HCT116 (cell line): ENCODE measurements at regions not wholly inside any gene's neighbourhood (a gene's known extent, or its start where the extent isn't known, plus 50 kb on each side); places are given as distances from the start of the nearest gene placed in this dataset.

Source experiments
- ATAC-seq: fragments of 200-7000 bp; cut with Tn5 transposase; 2 replicates; pipeline ENCODE4 v1.9.1; 2020; ENCODE audit warnings: mild to moderate bottlenecking, moderate library complexity
- BruUV-seq: library from RNA; stranded (reverse); fragments of 400-500 nt; replicated peaks from 2 replicates; lab custom pipeline; 2021; lab: Mats Ljungman, UMichigan
- CTCF ChIA-PET: fragments of 300-600 bp; sonication (Branson Sonifier 250); formaldehyde crosslinking; loops from one replicate; lab custom pipeline; 2021; ENCODE audit warnings: antibody characterized with exemption; lab: Charles Lee
- POLR2A ChIA-PET: fragments of 300-600, 350-600 bp; sonication (Branson Sonifier 250); formaldehyde crosslinking; loops from one replicate; lab custom pipeline; 2021; ENCODE audit warnings: antibody characterized with exemption; lab: Charles Lee
- RAD21 ChIA-PET, 2 experiments: fragments of 300-600 bp; sonication (Branson Sonifier 250); formaldehyde crosslinking; loops; one replicate each; lab custom pipeline; 2023; ENCODE audit warnings: low total read pairs in 2 of 2; ENCODE audit not compliant: uncharacterized antibody in 2 of 2, unreplicated experiment in 2 of 2, low non-redundant PET in 1 of 2; lab: Charles Lee
- DNase-seq: peaks from one replicate; pipeline ENCODE4 v3.0.0-alpha.2; 2010; ENCODE audit warnings: low read depth, low spot score
- H2AFZ ChIP-seq: fragments of 200-600 bp; shearing (Covaris generic), sonication (generic); 2 replicates; pipeline ENCODE4 v1.6.1; 2017; ENCODE audit warnings: low read depth, mixed run types, mixed read lengths, antibody characterized with exemption, low read length; ENCODE audit not compliant: poor library complexity, severe bottlenecking
- H3K27ac ChIP-seq: 2 replicates; pipeline ENCODE4 v1.5.1; 2012; ENCODE audit warnings: low read depth, low read length
- H3K27me3 ChIP-seq: fragments of 200-600 bp; sonication (generic); 2 replicates; pipeline ENCODE4 v1.6.1; 2016; ENCODE audit warnings: mixed run types, low read length, mixed read lengths; ENCODE audit not compliant: insufficient read depth
- H3K36me3 ChIP-seq, 2 experiments: fragments of 200-500 bp in 1 of 2; fragments of 200-600 bp in 1 of 2; sonication (Bioruptor generic) in 1 of 2; sonication (generic) in 1 of 2; 2 replicates each; pipeline versions ENCODE4 v1.5.1 to v1.6.1; 2014 to 2016; ENCODE audit warnings: low read length in 2 of 2, inconsistent platforms in 1 of 2, mixed read lengths in 1 of 2, mixed run types in 1 of 2; ENCODE audit not compliant: insufficient read depth in 2 of 2, control insufficient read depth in 1 of 2
- H3K4me1 ChIP-seq, 2 experiments: fragments of 200-600 bp in 1 of 2; sonication (generic) in 1 of 2; 2 replicates each; pipeline versions ENCODE4 v1.5.1 to v1.6.1; 2012 to 2017; ENCODE audit warnings: low read length in 2 of 2, inconsistent platforms in 1 of 2, mild to moderate bottlenecking in 1 of 2, mixed read lengths in 1 of 2, mixed run types in 1 of 2, moderate library complexity in 1 of 2; ENCODE audit not compliant: insufficient read depth in 2 of 2, control insufficient read depth in 1 of 2
- H3K4me2 ChIP-seq: fragments of 200-600 bp; sonication (generic); 2 replicates; pipeline ENCODE4 v1.6.1; 2017; ENCODE audit warnings: mixed run types, low read length, mixed read lengths
- H3K4me3 ChIP-seq, 2 experiments: fragments of 200-600 bp in 1 of 2; sonication (generic) in 1 of 2; replicated peaks in 1 of 2; 2 replicates each; pipeline ENCODE4 v1.5.1; 2011 to 2016; ENCODE audit warnings: low read length in 2 of 2, control low read depth in 1 of 2, low read depth in 1 of 2, mild to moderate bottlenecking in 1 of 2, mixed read lengths in 1 of 2, mixed run types in 1 of 2
- H3K79me2 ChIP-seq: fragments of 200-600 bp; sonication (generic); 2 replicates; pipeline ENCODE4 v1.6.1; 2017; ENCODE audit warnings: mild to moderate bottlenecking, mixed run types, low read length, moderate library complexity, mixed read lengths; ENCODE audit not compliant: insufficient read depth
- H3K9ac ChIP-seq: fragments of 200-600 bp; sonication (generic); 2 replicates; pipeline ENCODE4 v1.6.1; 2016; ENCODE audit warnings: low read length, mixed read lengths
- H3K9me2 ChIP-seq: fragments of 200-600 bp; sonication (generic), shearing (Covaris generic); 2 replicates; pipeline ENCODE4 v1.6.1; 2017; ENCODE audit warnings: mixed run types, mild to moderate bottlenecking, moderate library complexity; ENCODE audit not compliant: insufficient read depth
- H3K9me3 ChIP-seq, 2 experiments: fragments of 200-500 bp in 1 of 2; fragments of 200-600 bp in 1 of 2; sonication (Bioruptor generic) in 1 of 2; sonication (generic) in 1 of 2; 2 replicates each; pipeline ENCODE4 v1.6.1; 2014 to 2017; ENCODE audit warnings: low read length in 2 of 2, mixed read lengths in 2 of 2, inconsistent platforms in 1 of 2, low read depth in 1 of 2, mild to moderate bottlenecking in 1 of 2, mixed run types in 1 of 2, moderate library complexity in 1 of 2; ENCODE audit not compliant: control insufficient read depth in 1 of 2, insufficient read depth in 1 of 2
- H4K20me1 ChIP-seq: fragments of 200-600 bp; sonication (generic), shearing (Covaris generic); 2 replicates; pipeline ENCODE4 v1.6.1; 2017; ENCODE audit warnings: mixed run types, mild to moderate bottlenecking, moderate library complexity; ENCODE audit not compliant: insufficient read depth
- ATF3 ChIP-seq: IDR thresholded peaks from 2 replicates; pipeline ENCODE4 v1.6.1; 2012
- CBX3 ChIP-seq: IDR thresholded peaks from 2 replicates; pipeline ENCODE4 v1.6.1; 2012; ENCODE audit warnings: low read depth
- EGR1 ChIP-seq: IDR thresholded peaks from 2 replicates; pipeline ENCODE4 v1.6.1; 2012; ENCODE audit warnings: low read depth
- ELF1 ChIP-seq: IDR thresholded peaks from 2 replicates; pipeline ENCODE4 v1.6.1; 2012; ENCODE audit warnings: low read depth, borderline replicate concordance
- EZH2phosphoT487 ChIP-seq: fragments of 200-600 bp; IDR thresholded peaks from 2 replicates; pipeline ENCODE4 v1.6.1; 2018; ENCODE audit warnings: antibody characterized with exemption, borderline replicate concordance
- POLR2A ChIP-seq: IDR thresholded peaks from 2 replicates; pipeline ENCODE4 v1.7.0; 2011; ENCODE audit warnings: borderline replicate concordance; ENCODE audit not compliant: insufficient read depth, insufficient read length; ENCODE audit errors: extremely low read depth
- POLR2AphosphoS5 ChIP-seq: IDR thresholded peaks from 2 replicates; pipeline ENCODE4 v1.6.1; 2011; ENCODE audit warnings: mild to moderate bottlenecking, low read depth, low read length, moderate library complexity
- RAD21 ChIP-seq: IDR thresholded peaks from 2 replicates; pipeline ENCODE4 v1.6.1; 2012; ENCODE audit warnings: low read depth, mild to moderate bottlenecking
- SP1 ChIP-seq: IDR thresholded peaks from 2 replicates; pipeline ENCODE4 v1.6.1; 2012; ENCODE audit warnings: low read depth
- SRF ChIP-seq: IDR thresholded peaks from 2 replicates; pipeline ENCODE4 v1.6.1; 2012; ENCODE audit warnings: low read depth
- TCF7L2 ChIP-seq: IDR thresholded peaks from 2 replicates; pipeline ENCODE4 v1.7.0; 2011; ENCODE audit warnings: borderline replicate concordance, inconsistent platforms; ENCODE audit not compliant: insufficient read depth, insufficient read length; ENCODE audit errors: extremely low read depth
- ZFX ChIP-seq: fragments of 450-650 bp; IDR thresholded peaks from 2 replicates; pipeline ENCODE4 v1.6.1; 2017
- ZNF274 ChIP-seq: fragments of 200-500 bp; sonication (Bioruptor generic); IDR thresholded peaks from 2 replicates; pipeline ENCODE4 v1.6.1; 2014; ENCODE audit warnings: mild to moderate bottlenecking, low read depth, low read length, inconsistent platforms
- intact Hi-C: fragments of 100-400 bp; cut with micrococcal nuclease; formaldehyde crosslinking; loops from 2 replicates; pipeline ENCODE4 v1.10.0; 2022
- TF ChIP-seq, protein P1 (sequence below), 3 experiments: fragments of 200-600 bp in 1 of 3; sonication (generic) in 1 of 3; IDR thresholded peaks in 2 of 3; conservative IDR thresholded peaks in 1 of 3; 2 replicates each; pipeline ENCODE4 v1.5.1; 2012 to 2017; ENCODE audit warnings: low read depth in 2 of 3, low read length in 2 of 3, antibody characterized with exemption in 1 of 3, borderline replicate concordance in 1 of 3, control low read depth in 1 of 3, mild to moderate bottlenecking in 1 of 3, mixed read lengths in 1 of 3, mixed run types in 1 of 3, moderate library complexity in 1 of 3; ENCODE audit not compliant: insufficient read depth in 1 of 3
- TF ChIP-seq, protein P2 (sequence below): IDR thresholded peaks from 2 replicates; pipeline ENCODE4 v1.6.1; 2012; ENCODE audit warnings: low read depth

- H3K27me3 ChIP-seq = no peaks in the 10 kb centered on the region
- no peaks in the 10 kb centered on the region for H3K4me1 ChIP-seq
- H3K9me2 ChIP-seq = no peaks in the 10 kb centered on the region
- no TSS peak for BruUV-seq
- no peak overlapping the region for H3K4me2 ChIP-seq
- no peaks in the 10 kb centered on the region for H3K79me2 ChIP-seq
- ATAC-seq (no peak), DNase-seq (no peak)
- H4K20me1 ChIP-seq = no peaks in the 10 kb centered on the region
- no peak overlapping the region for H3K27ac ChIP-seq
- intact Hi-C loops = loop anchor here (10.0 kb wide), 1 partner anchor 418 kb away; no protein-coding TSS in a partner anchor
- RAD21 ChIA-PET = no interaction called here
- CTCF ChIA-PET = no interaction called here
- no peak overlapping the region for H3K9ac ChIP-seq
- H3K4me3 ChIP-seq = no peak overlapping the region
- no peak overlapping the region for H2AFZ ChIP-seq
- POLR2A ChIA-PET = no interaction called here
- H3K36me3 ChIP-seq = no peaks in the 10 kb centered on the region
- no peak for TF ChIP-seq POLR2AphosphoS5
- no peak for TF ChIP-seq SRF
- no peak for TF ChIP-seq SP1
- TF ChIP-seq ZFX = no peak
- TF ChIP-seq EZH2phosphoT487 = no peak
- no peak for TF ChIP-seq EGR1
- TF ChIP-seq TCF7L2 = no peak
- no peak for TF ChIP-seq ZNF274
- TF ChIP-seq POLR2A = no peak
- TF ChIP-seq, protein P1, sequence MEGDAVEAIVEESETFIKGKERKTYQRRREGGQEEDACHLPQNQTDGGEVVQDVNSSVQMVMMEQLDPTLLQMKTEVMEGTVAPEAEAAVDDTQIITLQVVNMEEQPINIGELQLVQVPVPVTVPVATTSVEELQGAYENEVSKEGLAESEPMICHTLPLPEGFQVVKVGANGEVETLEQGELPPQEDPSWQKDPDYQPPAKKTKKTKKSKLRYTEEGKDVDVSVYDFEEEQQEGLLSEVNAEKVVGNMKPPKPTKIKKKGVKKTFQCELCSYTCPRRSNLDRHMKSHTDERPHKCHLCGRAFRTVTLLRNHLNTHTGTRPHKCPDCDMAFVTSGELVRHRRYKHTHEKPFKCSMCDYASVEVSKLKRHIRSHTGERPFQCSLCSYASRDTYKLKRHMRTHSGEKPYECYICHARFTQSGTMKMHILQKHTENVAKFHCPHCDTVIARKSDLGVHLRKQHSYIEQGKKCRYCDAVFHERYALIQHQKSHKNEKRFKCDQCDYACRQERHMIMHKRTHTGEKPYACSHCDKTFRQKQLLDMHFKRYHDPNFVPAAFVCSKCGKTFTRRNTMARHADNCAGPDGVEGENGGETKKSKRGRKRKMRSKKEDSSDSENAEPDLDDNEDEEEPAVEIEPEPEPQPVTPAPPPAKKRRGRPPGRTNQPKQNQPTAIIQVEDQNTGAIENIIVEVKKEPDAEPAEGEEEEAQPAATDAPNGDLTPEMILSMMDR (IDR thresholded peaks at IDR 0.05 in 2 of 3, conservative IDR thresholded peaks at IDR 0.05 in 1 of 3; ENCODE audit: borderline replicate concordance in 1 of 3, insufficient read depth in 1 of 3, low read depth in 2 of 3, low read length in 2 of 3) = no peak
- TF ChIP-seq, protein P2, sequence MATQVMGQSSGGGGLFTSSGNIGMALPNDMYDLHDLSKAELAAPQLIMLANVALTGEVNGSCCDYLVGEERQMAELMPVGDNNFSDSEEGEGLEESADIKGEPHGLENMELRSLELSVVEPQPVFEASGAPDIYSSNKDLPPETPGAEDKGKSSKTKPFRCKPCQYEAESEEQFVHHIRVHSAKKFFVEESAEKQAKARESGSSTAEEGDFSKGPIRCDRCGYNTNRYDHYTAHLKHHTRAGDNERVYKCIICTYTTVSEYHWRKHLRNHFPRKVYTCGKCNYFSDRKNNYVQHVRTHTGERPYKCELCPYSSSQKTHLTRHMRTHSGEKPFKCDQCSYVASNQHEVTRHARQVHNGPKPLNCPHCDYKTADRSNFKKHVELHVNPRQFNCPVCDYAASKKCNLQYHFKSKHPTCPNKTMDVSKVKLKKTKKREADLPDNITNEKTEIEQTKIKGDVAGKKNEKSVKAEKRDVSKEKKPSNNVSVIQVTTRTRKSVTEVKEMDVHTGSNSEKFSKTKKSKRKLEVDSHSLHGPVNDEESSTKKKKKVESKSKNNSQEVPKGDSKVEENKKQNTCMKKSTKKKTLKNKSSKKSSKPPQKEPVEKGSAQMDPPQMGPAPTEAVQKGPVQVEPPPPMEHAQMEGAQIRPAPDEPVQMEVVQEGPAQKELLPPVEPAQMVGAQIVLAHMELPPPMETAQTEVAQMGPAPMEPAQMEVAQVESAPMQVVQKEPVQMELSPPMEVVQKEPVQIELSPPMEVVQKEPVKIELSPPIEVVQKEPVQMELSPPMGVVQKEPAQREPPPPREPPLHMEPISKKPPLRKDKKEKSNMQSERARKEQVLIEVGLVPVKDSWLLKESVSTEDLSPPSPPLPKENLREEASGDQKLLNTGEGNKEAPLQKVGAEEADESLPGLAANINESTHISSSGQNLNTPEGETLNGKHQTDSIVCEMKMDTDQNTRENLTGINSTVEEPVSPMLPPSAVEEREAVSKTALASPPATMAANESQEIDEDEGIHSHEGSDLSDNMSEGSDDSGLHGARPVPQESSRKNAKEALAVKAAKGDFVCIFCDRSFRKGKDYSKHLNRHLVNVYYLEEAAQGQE = no peak
- no peak for TF ChIP-seq ELF1
- no peak for TF ChIP-seq ATF3
- TF ChIP-seq CBX3 = no peak
- no peak for TF ChIP-seq RAD21
- no peaks in the 10 kb centered on the region for H3K9me3 ChIP-seq
These were observed 73.3 kb upstream of the AKAP13 start for GRCh38 chr15:85306946-85307686.
